Liver (tissue), 8 donors: ENCODE measurements at regions not wholly inside any gene's neighbourhood (a gene's known extent, or its start where the extent isn't known, plus 50 kb on each side); places are given as distances from the start of the nearest gene placed in this dataset.

Experiments
- DNase-seq: peaks from one replicate; pipeline ENCODE4 v3.0.0-alpha.2; 2017; ENCODE audit warnings: low spot score
- H3K27ac ChIP-seq, 2 donors: one replicate each; pipeline ENCODE4 v1.7.0; 2013; ENCODE audit warnings: inconsistent platforms in 2 of 2, low read length in 2 of 2, control low read depth in 1 of 2, low read depth in 1 of 2, mild to moderate bottlenecking in 1 of 2
- H3K27me3 ChIP-seq, 4 donors: one replicate each; pipeline versions ENCODE4 v1.6.1 to v1.7.0; 2013; ENCODE audit warnings: low read length in 3 of 4, inconsistent platforms in 1 of 4, mild to moderate bottlenecking in 1 of 4, moderate library complexity in 1 of 4; ENCODE audit not compliant: control insufficient read depth in 4 of 4, insufficient read depth in 4 of 4
- H3K36me3 ChIP-seq, 4 donors: one replicate each; pipeline versions ENCODE4 v1.6.1 to v1.7.0; 2013; ENCODE audit warnings: low read length in 3 of 4, mild to moderate bottlenecking in 3 of 4, low read depth in 1 of 4, moderate library complexity in 1 of 4; ENCODE audit not compliant: control insufficient read depth in 4 of 4, insufficient read depth in 3 of 4
- H3K4me1 ChIP-seq, 4 donors: one replicate each; pipeline versions ENCODE4 v1.6.1 to v1.7.0; 2013; ENCODE audit warnings: low read length in 3 of 4, mild to moderate bottlenecking in 3 of 4, moderate library complexity in 1 of 4; ENCODE audit not compliant: control insufficient read depth in 4 of 4, insufficient read depth in 4 of 4
- H3K4me3 ChIP-seq, 3 donors: one replicate each; pipeline versions ENCODE4 v1.6.1 to v1.7.0; 2013; ENCODE audit warnings: low read length in 3 of 3, control low read depth in 1 of 3, low read depth in 1 of 3, mild to moderate bottlenecking in 1 of 3
- H3K9ac ChIP-seq, 2 donors: one replicate each; pipeline ENCODE4 v1.7.0; 2013; ENCODE audit warnings: low read length in 2 of 2, mild to moderate bottlenecking in 2 of 2, moderate library complexity in 2 of 2, control low read depth in 1 of 2, low read depth in 1 of 2
- H3K9me3 ChIP-seq, 4 donors: one replicate each; pipeline versions ENCODE4 v1.6.1 to v1.7.0; 2013; ENCODE audit warnings: low read length in 3 of 4; ENCODE audit not compliant: control insufficient read depth in 4 of 4
- FOXA1 ChIP-seq: IDR thresholded peaks from 2 replicates; pipeline ENCODE4 v1.6.1; 2016; ENCODE audit warnings: antibody characterized with exemption
- FOXA2 ChIP-seq: IDR thresholded peaks from 2 replicates; pipeline ENCODE4 v1.6.1; 2016; ENCODE audit warnings: antibody characterized with exemption
- GABPA ChIP-seq, 2 donors: IDR thresholded peaks in 1 of 2; conservative IDR thresholded peaks in 1 of 2; 2 replicates each; pipeline ENCODE4 v1.6.1; 2016; ENCODE audit warnings: antibody characterized with exemption in 2 of 2, mild to moderate bottlenecking in 1 of 2, moderate library complexity in 1 of 2
- HNF4A ChIP-seq, 2 donors: conservative IDR thresholded peaks; 2 replicates each; pipeline ENCODE4 v1.6.1; 2016; ENCODE audit warnings: antibody characterized with exemption in 2 of 2, mild to moderate bottlenecking in 2 of 2
- HNF4G ChIP-seq: IDR thresholded peaks from 2 replicates; pipeline ENCODE4 v1.6.1; 2016; ENCODE audit warnings: antibody characterized with exemption
- RAD21 ChIP-seq, 2 donors: IDR thresholded peaks; 2 replicates each; pipeline ENCODE4 v1.6.1; 2016; ENCODE audit warnings: antibody characterized with exemption in 2 of 2, mild to moderate bottlenecking in 2 of 2
- SP1 ChIP-seq: IDR thresholded peaks from 2 replicates; pipeline ENCODE4 v1.6.1; 2018; ENCODE audit warnings: antibody characterized with exemption, mild to moderate bottlenecking
- YY1 ChIP-seq: IDR thresholded peaks from 2 replicates; pipeline ENCODE4 v1.6.1; 2016; ENCODE audit warnings: antibody characterized with exemption, mild to moderate bottlenecking
- WGBS: extraction: QIAGEN DNeasy Blood & Tissue Kit; methylation state at CpG from one replicate; pipeline ENCODE4 v1.1.7; 2013; 5-methylcytosine and 5-hydroxymethylcytosine counted together
- TF ChIP-seq, protein P1 (sequence below): fragments of 150-350 bp; IDR thresholded peaks from 2 replicates; pipeline ENCODE4 v1.5.1; 2017; ENCODE audit warnings: improper control_type of control experiment, low read depth, low read length; ENCODE audit not compliant: missing input control
- TF ChIP-seq, protein P2 (sequence below): IDR thresholded peaks from 2 replicates; pipeline ENCODE4 v1.6.1; 2016; ENCODE audit warnings: antibody characterized with exemption
- TF ChIP-seq, protein P3 (sequence below): IDR thresholded peaks from 2 replicates; pipeline ENCODE4 v1.6.1; 2016; ENCODE audit warnings: antibody characterized with exemption
- donor health status: healthy.
- donor health status: healthy.
- donor health status: healthy.
- donor health status: healthy.
- donor health status: healthy.

DNA sequence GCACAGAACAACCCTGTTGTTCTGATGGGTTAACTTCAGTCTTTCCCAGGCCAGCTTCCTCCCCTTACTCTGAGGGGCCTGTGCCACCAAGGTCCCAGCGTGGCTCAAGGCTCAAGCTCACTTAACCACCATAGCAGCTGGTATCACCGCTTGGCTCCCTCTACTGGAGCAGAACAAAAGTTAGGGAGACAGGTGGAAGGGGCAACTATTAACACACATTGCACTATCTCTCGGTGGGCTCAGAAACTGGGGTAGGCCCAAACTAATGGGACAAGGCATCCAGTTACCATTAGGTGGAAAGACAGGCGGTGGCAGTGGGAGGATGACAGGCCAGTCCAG is 88.7 kb upstream of the ATL2 start:
- H3K9ac ChIP-seq: no peak overlapping the region
- no peak for DNase-seq
- H3K27me3 ChIP-seq: no peaks in the 10 kb centered on the region
- H3K4me3 ChIP-seq: no peak overlapping the region
- no peaks in the 10 kb centered on the region for H3K9me3 ChIP-seq
- no peaks in the 10 kb centered on the region for H3K4me1 ChIP-seq
- no peaks in the 10 kb centered on the region for H3K36me3 ChIP-seq
- no peak overlapping the region for H3K27ac ChIP-seq
- TF ChIP-seq GABPA (IDR thresholded peaks at IDR 0.05 in 1 of 2, conservative IDR thresholded peaks at IDR 0.05 in 1 of 2): no peak
- TF ChIP-seq, protein P1, sequence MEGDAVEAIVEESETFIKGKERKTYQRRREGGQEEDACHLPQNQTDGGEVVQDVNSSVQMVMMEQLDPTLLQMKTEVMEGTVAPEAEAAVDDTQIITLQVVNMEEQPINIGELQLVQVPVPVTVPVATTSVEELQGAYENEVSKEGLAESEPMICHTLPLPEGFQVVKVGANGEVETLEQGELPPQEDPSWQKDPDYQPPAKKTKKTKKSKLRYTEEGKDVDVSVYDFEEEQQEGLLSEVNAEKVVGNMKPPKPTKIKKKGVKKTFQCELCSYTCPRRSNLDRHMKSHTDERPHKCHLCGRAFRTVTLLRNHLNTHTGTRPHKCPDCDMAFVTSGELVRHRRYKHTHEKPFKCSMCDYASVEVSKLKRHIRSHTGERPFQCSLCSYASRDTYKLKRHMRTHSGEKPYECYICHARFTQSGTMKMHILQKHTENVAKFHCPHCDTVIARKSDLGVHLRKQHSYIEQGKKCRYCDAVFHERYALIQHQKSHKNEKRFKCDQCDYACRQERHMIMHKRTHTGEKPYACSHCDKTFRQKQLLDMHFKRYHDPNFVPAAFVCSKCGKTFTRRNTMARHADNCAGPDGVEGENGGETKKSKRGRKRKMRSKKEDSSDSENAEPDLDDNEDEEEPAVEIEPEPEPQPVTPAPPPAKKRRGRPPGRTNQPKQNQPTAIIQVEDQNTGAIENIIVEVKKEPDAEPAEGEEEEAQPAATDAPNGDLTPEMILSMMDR: peak; percentile 45
- peak in 1 of 2 donors; percentile 10 for TF ChIP-seq HNF4A (conservative IDR thresholded peaks at IDR 0.05)
- peak; percentile 81 to 95 for TF ChIP-seq RAD21 (IDR thresholded peaks at IDR 0.05)
- WGBS: 69% methylated on average over 4 of the region's 4 CpGs

DNA sequence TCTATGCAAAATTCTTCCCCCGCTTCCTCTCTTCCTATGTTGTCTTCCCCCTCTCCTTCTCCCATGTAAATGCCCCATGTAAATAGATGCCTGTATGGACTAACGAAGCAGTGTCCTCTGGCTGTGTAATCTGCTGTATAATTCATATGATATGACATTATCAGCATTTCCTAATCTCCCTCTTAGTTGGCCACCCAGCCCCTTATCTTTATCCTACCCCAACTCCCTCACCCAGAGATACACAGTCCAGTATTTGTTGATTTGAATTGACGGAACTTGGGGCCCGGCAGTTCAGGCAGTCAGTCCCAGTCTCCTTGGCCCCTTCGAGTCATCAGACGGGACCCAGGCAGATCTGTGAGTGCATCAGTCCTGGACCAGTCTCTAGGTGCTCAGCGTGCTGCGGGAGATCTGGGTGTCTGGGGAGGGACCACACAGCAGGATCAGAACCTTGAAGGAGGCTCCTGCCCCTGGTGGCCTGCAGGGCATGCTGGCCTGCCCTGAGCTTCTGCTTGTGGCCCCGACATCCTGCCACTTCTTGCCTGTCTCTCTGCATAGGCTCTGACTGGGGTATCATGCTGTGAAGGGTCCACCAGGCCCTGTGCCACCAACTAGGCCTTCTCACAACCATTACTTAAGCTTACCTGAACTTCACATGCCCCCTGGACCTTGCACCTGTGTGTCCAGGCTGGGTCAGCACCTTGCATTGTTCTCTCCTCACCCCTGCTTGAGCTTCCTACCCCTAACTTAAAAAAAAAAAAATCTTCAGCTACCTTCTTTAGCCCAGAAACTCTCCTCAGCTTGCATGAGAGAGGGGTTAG is 88.1 kb upstream of the ATL2 start:
- no peak for DNase-seq
- Histone ChIP-seq H3K27me3 (no peaks in the 10 kb centered on the region), H3K27ac (no peak overlapping the region), H3K4me3 (no peak overlapping the region), H3K4me1 (no peaks in the 10 kb centered on the region), H3K36me3 (no peaks in the 10 kb centered on the region), H3K9ac (no peak overlapping the region), H3K9me3 (no peaks in the 10 kb centered on the region)
- no peak for TF ChIP-seq HNF4G
- no peak for TF ChIP-seq SP1
- TF ChIP-seq FOXA1: no peak
- TF ChIP-seq, protein P2, sequence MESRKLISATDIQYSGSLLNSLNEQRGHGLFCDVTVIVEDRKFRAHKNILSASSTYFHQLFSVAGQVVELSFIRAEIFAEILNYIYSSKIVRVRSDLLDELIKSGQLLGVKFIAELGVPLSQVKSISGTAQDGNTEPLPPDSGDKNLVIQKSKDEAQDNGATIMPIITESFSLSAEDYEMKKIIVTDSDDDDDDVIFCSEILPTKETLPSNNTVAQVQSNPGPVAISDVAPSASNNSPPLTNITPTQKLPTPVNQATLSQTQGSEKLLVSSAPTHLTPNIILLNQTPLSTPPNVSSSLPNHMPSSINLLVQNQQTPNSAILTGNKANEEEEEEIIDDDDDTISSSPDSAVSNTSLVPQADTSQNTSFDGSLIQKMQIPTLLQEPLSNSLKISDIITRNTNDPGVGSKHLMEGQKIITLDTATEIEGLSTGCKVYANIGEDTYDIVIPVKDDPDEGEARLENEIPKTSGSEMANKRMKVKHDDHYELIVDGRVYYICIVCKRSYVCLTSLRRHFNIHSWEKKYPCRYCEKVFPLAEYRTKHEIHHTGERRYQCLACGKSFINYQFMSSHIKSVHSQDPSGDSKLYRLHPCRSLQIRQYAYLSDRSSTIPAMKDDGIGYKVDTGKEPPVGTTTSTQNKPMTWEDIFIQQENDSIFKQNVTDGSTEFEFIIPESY: no peak
- TF ChIP-seq, protein P1: no peak
- TF ChIP-seq FOXA2: no peak
- TF ChIP-seq, protein P3, sequence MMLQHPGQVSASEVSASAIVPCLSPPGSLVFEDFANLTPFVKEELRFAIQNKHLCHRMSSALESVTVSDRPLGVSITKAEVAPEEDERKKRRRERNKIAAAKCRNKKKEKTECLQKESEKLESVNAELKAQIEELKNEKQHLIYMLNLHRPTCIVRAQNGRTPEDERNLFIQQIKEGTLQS: no peak
- no peak for TF ChIP-seq YY1
- 90% methylated on average over 9 of the region's 9 CpGs for WGBS
